HepG2 (cell line): ENCODE measurements at regions not wholly inside any gene's neighbourhood (a gene's known extent, or its start where the extent isn't known, plus 50 kb on each side); places are given as distances from the start of the nearest gene placed in this dataset.

ENCODE experiments used
- CHCHD3 ChIP-seq: sonication (generic); formaldehyde crosslinking; IDR thresholded peaks from 2 replicates; pipeline ENCODE4 v1.8.0; 2022; ENCODE audit warnings: mild to moderate bottlenecking, missing genetic modification reagents, moderate library complexity
- DNMT1 ChIP-seq: sonication (generic); formaldehyde crosslinking; IDR thresholded peaks from 2 replicates; pipeline ENCODE4 v1.5.1; 2020; ENCODE audit warnings: mild to moderate bottlenecking, missing genetic modification reagents
- ETS1 ChIP-seq: sonication (generic); formaldehyde crosslinking; IDR thresholded peaks from 2 replicates; pipeline ENCODE4 v1.4.0; 2020; ENCODE audit warnings: missing genetic modification reagents
- GZF1 ChIP-seq: sonication (generic); formaldehyde crosslinking; IDR thresholded peaks from 2 replicates; pipeline ENCODE4 v1.5.1; 2020; ENCODE audit warnings: mild to moderate bottlenecking, missing genetic modification reagents
- HMGA1 ChIP-seq: sonication (generic); formaldehyde crosslinking; conservative IDR thresholded peaks from 2 replicates; pipeline ENCODE4 v1.4.0; 2020; ENCODE audit warnings: missing genetic modification reagents
- HNF1A ChIP-seq, 2 experiments: sonication (generic) in 1 of 2; formaldehyde crosslinking in 1 of 2; IDR thresholded peaks; 2 replicates each; pipeline versions ENCODE4 v1.4.0 to v1.6.1; 2016 to 2020; ENCODE audit warnings: borderline replicate concordance in 1 of 2, low read depth in 1 of 2, mild to moderate bottlenecking in 1 of 2, missing genetic modification reagents in 1 of 2
- KLF6 ChIP-seq: IDR thresholded peaks from 2 replicates; pipeline ENCODE4 v1.8.0; 2016; ENCODE audit warnings: missing biosample characterization, missing genetic modification reagents
- MEIS1 ChIP-seq: sonication (generic); formaldehyde crosslinking; IDR thresholded peaks from 2 replicates; pipeline ENCODE4 v1.9.0; 2021; ENCODE audit warnings: mild to moderate bottlenecking, missing genetic modification reagents, moderate library complexity, borderline replicate concordance
- SOX5 ChIP-seq: IDR thresholded peaks from 2 replicates; pipeline ENCODE4 v1.6.1; 2016; ENCODE audit warnings: borderline replicate concordance
- ZNF251 ChIP-seq: sonication (generic); formaldehyde crosslinking; IDR thresholded peaks from 2 replicates; pipeline ENCODE4 v1.9.0; 2021; ENCODE audit warnings: mild to moderate bottlenecking, missing genetic modification reagents
- ZNF331 ChIP-seq: sonication (generic); formaldehyde crosslinking; IDR thresholded peaks from 2 replicates; pipeline ENCODE4 v1.4.0; 2020; ENCODE audit warnings: missing genetic modification reagents
- ZNF451 ChIP-seq: sonication (generic); formaldehyde crosslinking; IDR thresholded peaks from 2 replicates; pipeline ENCODE4 v1.5.0; 2020; ENCODE audit warnings: mild to moderate bottlenecking, missing genetic modification reagents
- ZNF556 ChIP-seq: sonication (generic); formaldehyde crosslinking; IDR thresholded peaks from 2 replicates; pipeline ENCODE4 v1.4.0; 2020; ENCODE audit warnings: mild to moderate bottlenecking, missing genetic modification reagents, borderline replicate concordance
- ZNF557 ChIP-seq: sonication (generic); formaldehyde crosslinking; IDR thresholded peaks from 2 replicates; pipeline ENCODE4 v1.4.0; 2020; ENCODE audit warnings: missing genetic modification reagents
- ZNF605 ChIP-seq: sonication (generic); formaldehyde crosslinking; IDR thresholded peaks from 2 replicates; pipeline ENCODE4 v1.8.0; 2022; ENCODE audit warnings: mild to moderate bottlenecking, missing genetic modification reagents
- TF ChIP-seq, protein P1 (sequence below): sonication (generic); formaldehyde crosslinking; conservative IDR thresholded peaks from 2 replicates; pipeline ENCODE4 v1.4.0; 2020; ENCODE audit warnings: missing genetic modification reagents
- TF ChIP-seq, protein P2 (sequence below): sonication (generic); formaldehyde crosslinking; IDR thresholded peaks from 2 replicates; pipeline ENCODE4 v1.8.0; 2022; ENCODE audit warnings: mild to moderate bottlenecking, missing genetic modification reagents, moderate library complexity
- TF ChIP-seq, protein P3 (sequence below): IDR thresholded peaks from 2 replicates; pipeline ENCODE4 v1.6.1; 2016; ENCODE audit warnings: low read depth, borderline replicate concordance
- TF ChIP-seq, protein P4 (sequence below): IDR thresholded peaks from 2 replicates; pipeline ENCODE4 v1.6.1; 2016

- peak; percentile 62 for TF ChIP-seq HNF1A (IDR thresholded peaks at IDR 0.05; ENCODE audit: low read depth)
- peak; percentile 70; the same call in 1 of the 2 replicates for TF ChIP-seq HNF1A (CRISPR knock-in tag; IDR thresholded peaks at IDR 0.05; ENCODE audit: borderline replicate concordance)
- TF ChIP-seq GZF1 (CRISPR knock-in tag) = no peak
- TF ChIP-seq HMGA1 (CRISPR knock-in tag) = no peak
- TF ChIP-seq ZNF331 (CRISPR knock-in tag) = peak; percentile 54; the same call in 1 of the 2 replicates
- TF ChIP-seq DNMT1 (CRISPR knock-in tag) = no peak
- TF ChIP-seq, protein P1, sequence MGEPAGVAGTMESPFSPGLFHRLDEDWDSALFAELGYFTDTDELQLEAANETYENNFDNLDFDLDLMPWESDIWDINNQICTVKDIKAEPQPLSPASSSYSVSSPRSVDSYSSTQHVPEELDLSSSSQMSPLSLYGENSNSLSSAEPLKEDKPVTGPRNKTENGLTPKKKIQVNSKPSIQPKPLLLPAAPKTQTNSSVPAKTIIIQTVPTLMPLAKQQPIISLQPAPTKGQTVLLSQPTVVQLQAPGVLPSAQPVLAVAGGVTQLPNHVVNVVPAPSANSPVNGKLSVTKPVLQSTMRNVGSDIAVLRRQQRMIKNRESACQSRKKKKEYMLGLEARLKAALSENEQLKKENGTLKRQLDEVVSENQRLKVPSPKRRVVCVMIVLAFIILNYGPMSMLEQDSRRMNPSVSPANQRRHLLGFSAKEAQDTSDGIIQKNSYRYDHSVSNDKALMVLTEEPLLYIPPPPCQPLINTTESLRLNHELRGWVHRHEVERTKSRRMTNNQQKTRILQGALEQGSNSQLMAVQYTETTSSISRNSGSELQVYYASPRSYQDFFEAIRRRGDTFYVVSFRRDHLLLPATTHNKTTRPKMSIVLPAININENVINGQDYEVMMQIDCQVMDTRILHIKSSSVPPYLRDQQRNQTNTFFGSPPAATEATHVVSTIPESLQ = no peak
- peak; percentile 45; the same call in 1 of the 2 replicates for TF ChIP-seq ZNF556 (CRISPR knock-in tag)
- no peak for TF ChIP-seq KLF6 (CRISPR knock-in tag)
- TF ChIP-seq MEIS1 = no peak
- TF ChIP-seq, protein P2, sequence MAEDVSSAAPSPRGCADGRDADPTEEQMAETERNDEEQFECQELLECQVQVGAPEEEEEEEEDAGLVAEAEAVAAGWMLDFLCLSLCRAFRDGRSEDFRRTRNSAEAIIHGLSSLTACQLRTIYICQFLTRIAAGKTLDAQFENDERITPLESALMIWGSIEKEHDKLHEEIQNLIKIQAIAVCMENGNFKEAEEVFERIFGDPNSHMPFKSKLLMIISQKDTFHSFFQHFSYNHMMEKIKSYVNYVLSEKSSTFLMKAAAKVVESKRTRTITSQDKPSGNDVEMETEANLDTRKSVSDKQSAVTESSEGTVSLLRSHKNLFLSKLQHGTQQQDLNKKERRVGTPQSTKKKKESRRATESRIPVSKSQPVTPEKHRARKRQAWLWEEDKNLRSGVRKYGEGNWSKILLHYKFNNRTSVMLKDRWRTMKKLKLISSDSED = no peak
- TF ChIP-seq ETS1 (CRISPR knock-in tag) = no peak
- no peak for TF ChIP-seq ZNF605 (CRISPR knock-in tag)
- no peak for TF ChIP-seq ZNF451 (CRISPR knock-in tag)
- no peak for TF ChIP-seq ZNF251 (CRISPR knock-in tag)
- TF ChIP-seq, protein P3, sequence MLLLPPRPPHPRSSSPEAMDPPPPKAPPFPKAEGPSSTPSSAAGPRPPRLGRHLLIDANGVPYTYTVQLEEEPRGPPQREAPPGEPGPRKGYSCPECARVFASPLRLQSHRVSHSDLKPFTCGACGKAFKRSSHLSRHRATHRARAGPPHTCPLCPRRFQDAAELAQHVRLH (CRISPR knock-in tag) = peak; percentile 87; the same call in 1 of the 2 replicates
- peak; percentile 81 for TF ChIP-seq SOX5 (CRISPR knock-in tag)
- TF ChIP-seq ZNF557 (CRISPR knock-in tag) = no peak
- TF ChIP-seq, protein P4, sequence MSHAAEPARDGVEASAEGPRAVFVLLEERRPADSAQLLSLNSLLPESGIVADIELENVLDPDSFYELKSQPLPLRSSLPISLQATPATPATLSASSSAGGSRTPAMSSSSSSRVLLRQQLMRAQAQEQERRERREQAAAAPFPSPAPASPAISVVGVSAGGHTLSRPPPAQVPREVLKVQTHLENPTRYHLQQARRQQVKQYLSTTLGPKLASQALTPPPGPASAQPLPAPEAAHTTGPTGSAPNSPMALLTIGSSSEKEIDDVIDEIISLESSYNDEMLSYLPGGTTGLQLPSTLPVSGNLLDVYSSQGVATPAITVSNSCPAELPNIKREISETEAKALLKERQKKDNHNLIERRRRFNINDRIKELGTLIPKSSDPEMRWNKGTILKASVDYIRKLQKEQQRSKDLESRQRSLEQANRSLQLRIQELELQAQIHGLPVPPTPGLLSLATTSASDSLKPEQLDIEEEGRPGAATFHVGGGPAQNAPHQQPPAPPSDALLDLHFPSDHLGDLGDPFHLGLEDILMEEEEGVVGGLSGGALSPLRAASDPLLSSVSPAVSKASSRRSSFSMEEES (CRISPR knock-in tag) = peak; percentile 60
- TF ChIP-seq CHCHD3 (CRISPR knock-in tag) = no peak
Observed at GRCh38 chr4:123856689-123857545, 460.3 kb downstream of the SPRY1 start (continued).
